ACHN (cell line): ENCODE measurements at regions not wholly inside any gene's neighbourhood (a gene's known extent, or its start where the extent isn't known, plus 50 kb on each side); places are given as distances from the start of the nearest gene placed in this dataset.
"Not testable (repeated sequence)": the region's sequence is repeated elsewhere in the genome, so short reads cannot be mapped to it uniquely, and the experiment has no call there.

Experiments used
- DNase-seq: peaks from one replicate; pipeline ENCODE4 v3.0.0-alpha.2; 2015
- in situ Hi-C: cut with HindIII; loops from 2 replicates; pipeline ENCODE4 v1.10.0; 2017; ENCODE audit warnings: low sequenced_read_pairs, low pct_ligation_motif_present, low pct_unique_long_range_greater_than_20kb

- in situ Hi-C loops, DNase-seq: not testable (repeated sequence)
These were observed 399.0 kb downstream of the COG6 start for GRCh38 chr13:40054422-40054821.

DNA sequence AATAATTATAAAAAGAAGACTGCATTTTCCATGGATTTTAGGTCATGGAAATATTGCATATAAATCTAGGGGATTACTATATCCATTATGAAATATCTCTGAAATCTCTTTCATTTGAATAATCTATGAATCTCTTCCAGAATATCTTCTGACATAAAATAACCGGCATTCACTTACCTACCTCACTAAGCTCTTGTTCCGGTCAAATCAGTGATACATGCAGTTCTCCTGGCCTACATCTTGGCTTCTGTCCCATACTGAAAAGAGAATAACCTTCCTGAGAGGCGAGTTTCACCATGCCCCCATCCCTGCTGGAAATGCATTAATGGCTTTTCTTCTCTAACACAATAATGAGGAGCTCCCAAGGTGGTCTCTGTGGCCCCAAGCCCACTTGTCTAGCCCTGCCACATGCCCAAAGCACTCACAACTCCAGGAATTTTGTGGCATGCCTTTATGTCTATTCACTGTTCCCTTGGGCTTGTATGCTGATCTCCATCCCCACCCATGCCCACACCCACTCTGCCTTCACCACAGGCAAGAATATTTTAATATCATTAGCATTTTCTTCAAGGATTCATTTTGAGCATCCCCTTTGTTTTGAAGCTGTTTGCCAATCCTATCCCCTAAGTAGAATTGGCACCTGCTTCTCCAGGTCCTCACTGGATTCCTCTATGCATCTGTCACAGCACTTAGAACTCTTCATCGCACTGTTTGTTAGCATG is 401.6 kb downstream of the COG6 start:
- DNase-seq, result no peak
- in situ Hi-C loops, result no loop called here

- DNase-seq, result no peak
- in situ Hi-C loops, result no loop called here
These were observed 403.3 kb downstream of the COG6 start for GRCh38 chr13:40058757-40059236.

DNA sequence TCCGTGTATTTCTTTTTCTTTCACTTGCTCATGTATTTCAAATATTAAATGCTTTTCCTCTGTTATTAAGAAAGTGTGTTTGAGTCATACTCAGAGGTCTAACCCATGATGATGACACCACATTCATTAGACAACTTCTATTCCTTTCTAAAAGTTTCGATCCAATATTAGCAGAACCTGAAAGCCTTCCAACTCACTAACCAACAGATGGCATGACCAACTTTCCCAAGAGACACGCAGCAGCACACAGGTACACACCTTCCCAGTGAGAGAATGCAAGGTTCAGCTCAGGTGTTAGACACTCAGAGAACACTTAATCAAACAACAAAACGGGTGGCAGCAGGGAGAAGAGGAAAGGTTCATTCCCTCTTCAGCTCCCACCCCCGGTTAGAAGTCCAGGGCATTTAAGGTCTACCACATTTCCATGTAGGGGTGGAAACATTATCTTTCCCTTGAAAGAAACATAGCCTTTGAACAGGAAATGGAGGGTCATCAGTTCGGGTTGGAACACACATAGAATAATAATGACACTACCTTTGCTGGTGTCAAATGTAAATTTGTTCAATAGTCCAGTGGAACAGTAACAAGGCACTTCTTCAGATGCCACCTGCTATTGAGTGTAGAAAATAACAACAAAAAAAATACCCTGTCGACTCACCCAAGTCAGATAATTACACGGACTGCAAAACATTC is 404.2 kb downstream of the COG6 start:
- in situ Hi-C loops, result no loop called here
- DNase-seq, result no peak

- DNase-seq, result no peak
- in situ Hi-C loops, result no loop called here
These were observed 405.0 kb downstream of the COG6 start for GRCh38 chr13:40060296-40061007.

- in situ Hi-C loops, result no loop called here
- no peak for DNase-seq
These were observed 406.3 kb downstream of the COG6 start for GRCh38 chr13:40061466-40062450.

DNA sequence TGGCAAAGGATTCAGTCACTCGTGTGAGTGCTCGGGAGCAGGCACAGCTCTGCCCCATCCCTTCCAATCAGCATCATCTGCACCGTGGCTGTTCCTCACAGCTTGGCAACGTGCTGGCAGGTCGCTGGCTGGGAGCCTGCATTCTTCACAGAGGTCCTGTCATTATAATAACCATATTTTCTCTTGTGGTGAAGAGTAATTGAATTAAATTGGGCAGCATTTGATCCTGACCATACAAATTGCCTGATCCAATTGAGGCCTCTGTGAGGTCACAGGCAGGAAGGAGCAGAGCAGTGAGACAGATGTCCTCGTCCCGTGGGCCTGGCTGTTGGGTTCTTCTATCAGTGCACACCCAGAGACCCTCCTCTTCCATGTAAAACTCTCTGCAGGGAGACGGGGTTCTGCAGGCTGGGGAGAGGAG is 407.8 kb downstream of the COG6 start:
- no peak for DNase-seq
- in situ Hi-C loops, result no loop called here

DNA sequence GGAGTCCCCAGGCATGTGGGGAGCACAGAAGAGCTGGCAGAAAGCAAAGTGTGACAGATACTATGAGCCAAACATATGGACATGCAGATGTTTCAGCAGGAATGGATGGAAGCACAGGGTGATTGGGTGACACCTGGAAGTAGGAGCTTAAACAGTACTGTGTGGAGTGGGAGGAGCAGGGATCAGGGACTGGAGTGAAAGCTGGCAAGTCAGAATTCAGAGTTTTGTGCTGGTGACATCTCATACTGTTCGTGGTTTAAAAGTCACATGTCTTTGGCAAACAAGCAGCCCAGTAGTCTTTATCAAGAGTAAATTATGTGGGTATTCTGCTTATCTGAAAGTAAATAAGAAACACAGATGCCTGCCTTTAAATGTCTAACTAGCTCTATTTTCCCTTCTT is 408.2 kb downstream of the COG6 start:
- DNase-seq, result no peak

DNA sequence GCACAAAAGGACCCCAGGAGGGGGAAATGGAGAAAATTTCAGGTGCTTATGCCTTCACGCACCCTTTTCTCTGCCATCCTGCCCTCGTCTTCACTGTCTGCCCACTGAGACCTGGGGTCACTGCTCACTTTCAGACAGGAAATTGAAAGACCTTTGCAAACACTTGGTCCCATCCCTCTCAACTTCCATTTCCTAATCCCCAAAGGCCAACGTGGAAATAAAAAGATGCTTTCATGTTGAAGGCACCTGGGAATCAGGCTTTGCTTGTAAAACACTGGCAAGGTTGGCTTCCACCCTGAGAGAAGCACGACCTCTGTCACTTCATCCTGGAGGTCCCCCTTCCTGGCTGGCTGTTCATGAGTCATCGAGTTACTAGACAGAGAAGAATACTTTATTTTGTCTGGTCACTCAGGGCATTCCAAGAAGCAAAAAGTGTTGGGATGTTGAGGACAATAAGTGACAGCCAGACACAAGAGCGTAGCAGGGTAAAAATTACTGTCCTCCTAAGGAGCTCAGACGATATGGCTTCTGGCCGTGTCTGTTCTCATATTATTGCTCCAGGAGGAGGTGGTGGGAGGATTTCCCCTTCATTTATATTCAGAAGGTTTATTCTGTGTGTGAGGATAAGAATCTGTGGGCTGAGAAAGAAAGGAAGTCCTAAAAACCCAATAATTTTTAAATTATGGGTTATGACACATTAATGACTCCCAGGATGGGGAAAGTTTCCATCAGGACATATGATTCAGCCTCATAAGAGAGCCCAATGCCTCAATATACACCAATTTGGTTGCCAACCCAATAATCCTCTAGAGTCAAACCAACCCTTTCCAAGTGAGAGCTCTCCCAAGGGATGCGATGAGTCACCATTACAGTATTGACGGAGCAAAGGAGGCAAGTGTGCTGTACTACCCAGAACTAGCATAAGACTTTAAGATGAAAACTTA is 409.0 kb downstream of the COG6 start:
- DNase-seq, result peak; percentile 10

More for the DNA sequence above, 408.2 kb downstream of the COG6 start:
- in situ Hi-C loops, result no loop called here

DNA sequence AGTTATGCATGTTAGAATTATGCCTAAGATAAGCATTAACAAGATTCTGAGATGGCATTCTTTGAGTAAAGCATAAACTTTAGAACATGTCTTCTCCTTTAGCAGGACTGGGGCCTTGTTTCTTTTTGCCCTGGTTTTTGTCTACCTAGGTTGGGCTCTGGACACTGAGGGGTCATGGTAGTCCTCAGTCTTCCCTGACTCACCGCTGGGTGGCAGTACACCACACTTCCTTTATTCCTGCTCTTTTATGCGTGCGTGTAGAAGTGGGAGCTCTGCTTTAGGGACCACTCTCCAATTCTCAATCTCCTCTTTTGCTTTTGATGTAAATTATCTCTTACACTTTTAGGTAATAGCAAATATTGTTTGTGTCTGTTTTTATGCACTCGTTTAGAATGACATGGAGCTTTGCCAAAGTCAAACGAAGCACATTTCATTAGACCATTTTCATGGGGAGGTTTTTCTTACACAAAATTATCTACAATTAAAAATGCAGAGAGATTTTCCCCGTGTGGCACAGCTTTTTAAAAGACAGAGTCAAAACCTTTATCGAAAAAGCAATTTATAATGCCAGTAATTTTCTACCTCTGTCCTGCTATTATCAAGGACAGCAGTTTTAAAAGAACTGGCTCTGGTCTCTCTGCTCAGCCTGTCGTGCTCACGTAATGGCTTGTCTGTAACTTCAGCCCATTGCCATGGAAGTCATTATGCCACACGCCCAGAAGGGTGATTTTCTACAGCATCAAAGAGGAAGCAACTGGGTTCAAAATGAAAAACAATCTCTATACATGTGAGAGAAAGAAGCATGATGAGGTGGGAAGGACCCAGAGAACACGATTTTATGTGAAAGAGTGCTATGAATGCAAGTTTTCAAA is 413.9 kb downstream of the COG6 start:
- in situ Hi-C loops, result no loop called here
- peak; percentile 57 for DNase-seq

More for the DNA sequence above, 409.0 kb downstream of the COG6 start:
- in situ Hi-C loops, result no loop called here

GRCh38 chr13:40070357-40070756 is 414.9 kb downstream of the COG6 start:
- DNase-seq, result no peak
- in situ Hi-C loops, result no loop called here

DNA sequence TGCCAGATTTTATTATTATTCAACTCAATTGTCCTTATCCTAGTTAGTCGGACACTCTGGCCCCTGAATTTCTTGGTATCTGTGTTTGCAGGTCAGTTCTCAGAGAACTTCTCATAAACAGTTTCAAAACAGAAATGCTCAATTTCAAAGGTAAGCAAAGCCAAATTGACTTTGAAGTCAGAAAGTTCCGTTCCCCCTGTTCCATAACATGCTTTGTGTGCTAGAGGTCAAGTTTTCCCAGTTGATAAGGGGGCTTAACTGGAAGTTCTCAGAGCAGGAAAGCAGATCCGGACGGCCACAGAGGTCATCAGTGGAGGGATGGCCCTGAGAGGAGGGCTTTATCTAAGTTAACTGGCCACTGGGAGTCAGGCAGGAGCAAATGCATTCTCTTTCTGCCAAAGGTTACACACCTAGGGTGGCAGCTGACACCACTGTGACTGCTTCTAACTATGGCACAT is 417.2 kb downstream of the COG6 start:
- in situ Hi-C loops, result no loop called here
- no peak for DNase-seq

GRCh38 chr13:40074338-40074737 is 418.9 kb downstream of the COG6 start:
- in situ Hi-C loops, result no loop called here
- DNase-seq, result no peak

DNA sequence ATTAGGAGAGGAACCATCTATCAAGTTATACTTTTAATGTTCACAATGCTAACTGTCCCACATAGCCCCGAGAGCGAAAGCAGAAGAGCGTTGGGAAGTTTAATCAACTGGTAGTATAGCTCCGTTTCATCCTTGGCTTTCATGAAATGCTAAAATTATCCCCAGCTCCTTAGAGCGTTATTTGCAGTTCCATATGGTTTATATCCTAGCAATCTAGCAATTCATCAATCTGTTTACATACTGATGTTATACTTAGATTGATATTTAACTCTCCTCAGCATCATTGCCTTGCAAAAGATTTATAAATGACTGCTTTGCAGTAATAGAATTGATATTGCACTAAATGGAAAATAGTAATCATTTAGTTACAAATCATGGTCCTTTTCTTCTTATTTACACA is 419.8 kb downstream of the COG6 start:
- in situ Hi-C loops, result no loop called here
- DNase-seq, result no peak

GRCh38 chr13:40076765-40077362 is 421.4 kb downstream of the COG6 start:
- in situ Hi-C loops, result no loop called here

DNA sequence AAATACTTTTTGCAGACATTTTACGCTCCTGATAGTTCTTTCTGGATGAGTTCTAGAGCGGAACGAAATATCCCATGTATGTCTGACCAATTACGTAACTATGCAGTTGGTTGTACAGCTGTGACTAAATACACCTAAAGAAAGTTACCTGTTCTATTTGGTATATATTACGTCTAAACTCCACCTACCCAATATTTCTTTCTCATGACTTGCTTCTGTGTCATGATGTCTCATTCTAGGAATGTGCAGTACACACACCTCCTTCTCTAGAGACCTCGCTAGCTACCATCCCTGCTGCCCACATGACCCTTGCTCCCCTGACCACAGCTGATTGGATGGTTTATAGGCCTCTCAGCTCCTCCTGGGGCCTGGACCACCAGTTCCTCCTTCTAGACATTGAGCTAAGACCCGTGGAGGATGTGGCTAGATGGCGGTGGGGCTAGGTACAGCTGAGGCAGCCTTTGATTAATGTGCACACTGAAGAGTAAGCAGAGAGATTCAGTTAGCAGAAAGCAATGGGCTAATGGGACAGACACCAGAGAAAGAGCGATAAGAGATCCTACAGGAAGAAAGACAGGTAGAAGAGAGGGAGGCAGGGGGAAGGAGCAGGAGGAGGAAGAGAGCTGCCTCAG is 422.1 kb downstream of the COG6 start:
- in situ Hi-C loops, result no loop called here

More at GRCh38 chr13:40076765-40077362, 421.4 kb downstream of the COG6 start:
- no peak for DNase-seq

More for the DNA sequence above, 422.1 kb downstream of the COG6 start:
- no peak for DNase-seq
